NCI-H2081 treated with DMSO at 0.1 percent for 48 hours (cell line): ENCODE measurements at regions not wholly inside any gene's neighbourhood (a gene's known extent, or its start where the extent isn't known, plus 50 kb on each side); places are given as distances from the start of the nearest gene placed in this dataset.

Experiments
- DNase-seq: peaks from one replicate; lab custom pipeline; 2025; lab: John Stamatoyannopoulos, UW

GRCh38 chr9:105023788-105024187, 95.8 kb upstream of the ABCA1 start:
- no peak for DNase-seq

- DNase-seq: no peak
Observed at GRCh38 chr9:105024529-105024928, 96.6 kb upstream of the ABCA1 start.

GRCh38 chr9:105026451-105026850, 98.5 kb upstream of the ABCA1 start:
- DNase-seq: no peak

GRCh38 chr9:105027084-105027483, 99.1 kb upstream of the ABCA1 start:
- DNase-seq: no peak

- DNase-seq: no peak
Observed at GRCh38 chr9:105030285-105030684, 102.3 kb upstream of the ABCA1 start.

- no peak for DNase-seq
Observed at GRCh38 chr9:105037139-105037538, 109.2 kb upstream of the ABCA1 start.

GRCh38 chr9:105038051-105038450, 110.1 kb upstream of the ABCA1 start:
- no peak for DNase-seq

GRCh38 chr9:105039175-105039799, 111.3 kb upstream of the ABCA1 start:
- no peak for DNase-seq

GRCh38 chr9:105043370-105043936, 115.5 kb upstream of the ABCA1 start:
- no peak for DNase-seq

- no peak for DNase-seq
Observed at GRCh38 chr9:105044518-105044917, 116.6 kb upstream of the ABCA1 start.

GRCh38 chr9:105046907-105047741, 119.2 kb upstream of the ABCA1 start:
- no peak for DNase-seq

GRCh38 chr9:105047742-105048041, 119.7 kb upstream of the ABCA1 start:
- DNase-seq: no peak

GRCh38 chr9:105048331-105048730, 120.4 kb upstream of the ABCA1 start:
- DNase-seq: no peak

GRCh38 chr9:105050296-105050695, 122.3 kb upstream of the ABCA1 start:
- no peak for DNase-seq

GRCh38 chr9:105051897-105052296, 123.9 kb upstream of the ABCA1 start:
- no peak for DNase-seq

GRCh38 chr9:105052346-105052745, 124.4 kb upstream of the ABCA1 start:
- DNase-seq: no peak

GRCh38 chr9:105053209-105053652, 125.3 kb upstream of the ABCA1 start:
- DNase-seq: no peak

- no peak for DNase-seq
Observed at GRCh38 chr9:105054491-105054890, 126.5 kb upstream of the ABCA1 start.

- DNase-seq: no peak
Observed at GRCh38 chr9:105055917-105056316, 128.0 kb upstream of the ABCA1 start.

GRCh38 chr9:105057551-105057950, 129.6 kb upstream of the ABCA1 start:
- DNase-seq: no peak

- no peak for DNase-seq
Observed at GRCh38 chr9:105059252-105059651, 131.3 kb upstream of the ABCA1 start.

GRCh38 chr9:105062222-105062855, 134.4 kb upstream of the ABCA1 start:
- DNase-seq: no peak
